ENCODE measurements at regions not wholly inside any gene's neighbourhood (a gene's known extent, or its start where the extent isn't known, plus 50 kb on each side); places are given as distances from the start of the nearest gene placed in this dataset.

DNA sequence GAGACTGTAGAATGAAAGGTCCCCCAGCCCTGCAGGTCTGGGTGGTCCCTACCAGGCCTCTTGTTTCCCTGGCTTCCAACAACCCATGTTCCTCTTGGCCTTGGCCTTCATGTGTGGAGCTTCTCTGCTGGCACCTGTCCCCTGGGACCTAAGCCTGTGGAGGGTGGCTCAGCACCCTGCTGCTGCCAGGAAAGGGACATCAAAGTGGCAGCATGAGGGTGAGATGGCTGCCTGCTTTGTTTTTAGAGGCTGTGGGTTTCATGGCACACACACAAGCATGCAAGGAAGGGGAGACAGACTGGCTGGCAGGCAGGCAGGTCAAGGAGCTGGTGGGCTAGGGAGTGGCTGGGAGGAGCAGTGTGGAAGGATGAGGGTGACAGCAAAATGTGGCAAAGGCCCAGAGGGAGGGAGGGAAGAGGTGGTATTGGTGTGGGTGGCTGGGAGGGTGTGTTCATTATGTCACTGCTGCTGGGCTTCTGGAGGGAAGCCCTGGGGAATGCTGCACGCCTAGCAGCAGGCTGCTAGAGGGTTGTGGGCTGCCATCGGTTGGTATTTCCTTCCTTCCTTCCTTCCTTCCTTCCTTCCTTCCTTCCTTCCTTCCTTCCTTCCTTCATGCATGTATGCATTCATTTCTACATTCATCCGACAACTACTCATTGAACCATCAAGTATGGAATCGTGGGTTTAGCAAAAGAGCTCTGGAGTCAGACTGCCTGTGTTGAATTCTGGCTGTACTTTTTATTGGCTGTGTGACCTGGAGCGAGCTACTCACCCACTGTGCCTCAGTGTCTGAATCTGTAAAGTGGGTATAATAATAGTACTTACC, 128.7 kb upstream of the PJA1 start:
- TF ChIP-seq, protein P1, sequence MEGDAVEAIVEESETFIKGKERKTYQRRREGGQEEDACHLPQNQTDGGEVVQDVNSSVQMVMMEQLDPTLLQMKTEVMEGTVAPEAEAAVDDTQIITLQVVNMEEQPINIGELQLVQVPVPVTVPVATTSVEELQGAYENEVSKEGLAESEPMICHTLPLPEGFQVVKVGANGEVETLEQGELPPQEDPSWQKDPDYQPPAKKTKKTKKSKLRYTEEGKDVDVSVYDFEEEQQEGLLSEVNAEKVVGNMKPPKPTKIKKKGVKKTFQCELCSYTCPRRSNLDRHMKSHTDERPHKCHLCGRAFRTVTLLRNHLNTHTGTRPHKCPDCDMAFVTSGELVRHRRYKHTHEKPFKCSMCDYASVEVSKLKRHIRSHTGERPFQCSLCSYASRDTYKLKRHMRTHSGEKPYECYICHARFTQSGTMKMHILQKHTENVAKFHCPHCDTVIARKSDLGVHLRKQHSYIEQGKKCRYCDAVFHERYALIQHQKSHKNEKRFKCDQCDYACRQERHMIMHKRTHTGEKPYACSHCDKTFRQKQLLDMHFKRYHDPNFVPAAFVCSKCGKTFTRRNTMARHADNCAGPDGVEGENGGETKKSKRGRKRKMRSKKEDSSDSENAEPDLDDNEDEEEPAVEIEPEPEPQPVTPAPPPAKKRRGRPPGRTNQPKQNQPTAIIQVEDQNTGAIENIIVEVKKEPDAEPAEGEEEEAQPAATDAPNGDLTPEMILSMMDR (IDR thresholded peaks at IDR 0.05; ENCODE audit: low read depth, low read length), result no peak
- TF ChIP-seq EZH2phosphoT487 (IDR thresholded peaks at IDR 0.05; ENCODE audit: low read depth), result no peak

All from OCI-LY3 (cell line).